Activated gamma-delta T cell treated with anti-CD3 and anti-CD28 coated beads, Interleukin-2, amount 50 U/mL, for 16 hours (primary cell): ENCODE measurements at regions not wholly inside any gene's neighbourhood (a gene's known extent, or its start where the extent isn't known, plus 50 kb on each side); places are given as distances from the start of the nearest gene placed in this dataset.

Source experiments
- DNase-seq: peaks from one replicate; pipeline ENCODE4 v3.0.0-alpha.2; 2020; ENCODE audit warnings: low read depth

DNA sequence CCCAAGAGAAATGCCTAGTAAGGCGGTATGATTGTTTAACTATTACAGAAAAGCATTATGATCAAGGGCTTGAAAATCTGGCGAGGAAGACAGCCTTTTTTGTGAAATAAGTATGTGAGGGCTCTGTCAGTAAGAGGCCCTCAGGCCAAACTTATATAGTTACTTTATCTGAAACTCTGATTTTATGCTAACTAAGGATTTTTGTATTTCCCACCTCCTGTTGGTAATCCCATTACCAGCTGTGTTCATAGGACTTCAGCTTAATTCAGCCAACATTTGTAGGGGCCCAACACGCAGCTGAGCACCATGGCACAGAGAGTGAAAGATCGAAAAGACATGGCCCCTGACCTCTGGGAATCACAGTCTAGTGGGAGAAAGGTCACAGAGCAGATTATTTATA is 318.3 kb upstream of the WWC1 start:
- DNase-seq = no peak

GRCh38 chr5:167984951-167985350 is 306.5 kb upstream of the WWC1 start:
- no peak for DNase-seq

- no peak for DNase-seq
These were observed 306.1 kb upstream of the WWC1 start for GRCh38 chr5:167985373-167985772.

DNA sequence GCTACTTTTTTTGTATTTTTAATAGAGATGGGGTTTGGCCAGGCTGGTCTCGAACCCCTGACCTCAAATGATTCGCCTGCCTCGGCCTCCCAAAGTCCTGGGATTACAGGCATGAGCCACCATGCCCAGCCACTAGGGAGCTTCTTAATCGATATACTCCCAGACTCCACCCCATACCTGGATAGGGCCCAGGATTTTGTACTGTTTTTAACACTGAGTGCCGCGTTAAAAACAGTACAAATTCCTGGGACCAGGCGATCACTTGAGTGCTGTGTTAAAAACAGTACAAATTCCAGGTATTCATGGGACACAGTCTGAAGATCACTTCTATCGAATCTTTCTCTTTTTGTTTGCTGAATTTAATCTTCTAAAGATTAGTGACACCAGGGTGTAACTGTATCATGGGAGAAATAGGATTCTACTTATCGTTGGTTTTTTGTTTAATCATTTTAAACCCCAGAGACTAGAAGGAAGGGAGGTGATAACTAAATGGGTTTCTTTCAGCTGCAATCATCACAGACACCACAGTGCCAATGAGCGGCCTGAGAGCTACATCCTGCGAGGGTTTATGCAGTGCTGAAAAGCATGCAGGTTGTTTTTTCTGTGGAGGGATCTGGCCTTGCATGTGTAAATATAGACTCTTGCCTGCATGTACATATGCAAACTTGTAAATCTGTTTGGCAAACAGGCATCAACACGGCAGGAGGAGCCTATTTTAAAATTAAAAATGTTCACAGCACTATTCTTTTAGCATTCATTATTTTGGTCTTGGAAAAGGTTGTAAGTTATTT is 303.8 kb upstream of the WWC1 start:
- no peak for DNase-seq

DNA sequence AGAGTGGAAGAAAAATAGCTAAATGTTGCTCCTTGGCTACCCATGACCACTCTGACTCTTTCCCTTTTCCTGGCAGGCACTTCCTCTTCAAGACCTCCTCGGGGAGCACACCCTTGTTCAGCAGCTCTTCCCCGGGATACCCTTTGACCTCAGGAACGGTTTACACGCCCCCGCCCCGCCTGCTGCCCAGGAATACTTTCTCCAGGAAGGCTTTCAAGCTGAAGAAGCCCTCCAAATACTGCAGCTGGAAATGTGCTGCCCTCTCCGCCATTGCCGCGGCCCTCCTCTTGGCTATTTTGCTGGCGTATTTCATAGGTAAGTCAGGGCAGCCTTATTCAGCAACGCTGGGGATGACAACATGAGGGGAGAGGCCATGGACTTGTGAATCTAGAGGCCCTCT is 298.6 kb upstream of the WWC1 start:
- DNase-seq = no peak

GRCh38 chr5:167993771-167994170 is 297.7 kb upstream of the WWC1 start:
- DNase-seq = no peak

- DNase-seq = no peak
These were observed 295.5 kb upstream of the WWC1 start for GRCh38 chr5:167995844-167996425.

GRCh38 chr5:167998148-167998767 is 293.2 kb upstream of the WWC1 start:
- DNase-seq = no peak

- DNase-seq = no peak
These were observed 292.3 kb upstream of the WWC1 start for GRCh38 chr5:167999182-167999581.

DNA sequence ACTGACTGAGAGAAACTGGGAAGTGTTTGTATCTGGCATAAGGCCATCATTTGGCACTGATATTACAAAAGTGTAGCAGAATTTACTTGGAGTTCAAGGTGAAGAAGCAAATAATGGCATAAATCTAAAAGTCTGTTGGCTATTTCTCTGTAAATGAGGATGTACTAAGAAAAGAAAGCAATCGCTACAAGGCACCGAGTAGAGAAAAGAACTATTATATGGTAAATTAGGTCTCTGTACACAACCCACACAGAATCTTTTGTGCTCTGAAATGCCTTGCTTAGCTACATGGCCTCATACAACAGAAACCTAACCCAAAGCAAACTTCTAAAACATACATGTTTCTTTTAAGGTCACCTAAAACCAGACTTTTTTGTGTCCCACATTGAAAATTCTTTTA is 290.1 kb upstream of the WWC1 start:
- no peak for DNase-seq

GRCh38 chr5:168002116-168002515 is 289.3 kb upstream of the WWC1 start:
- no peak for DNase-seq

DNA sequence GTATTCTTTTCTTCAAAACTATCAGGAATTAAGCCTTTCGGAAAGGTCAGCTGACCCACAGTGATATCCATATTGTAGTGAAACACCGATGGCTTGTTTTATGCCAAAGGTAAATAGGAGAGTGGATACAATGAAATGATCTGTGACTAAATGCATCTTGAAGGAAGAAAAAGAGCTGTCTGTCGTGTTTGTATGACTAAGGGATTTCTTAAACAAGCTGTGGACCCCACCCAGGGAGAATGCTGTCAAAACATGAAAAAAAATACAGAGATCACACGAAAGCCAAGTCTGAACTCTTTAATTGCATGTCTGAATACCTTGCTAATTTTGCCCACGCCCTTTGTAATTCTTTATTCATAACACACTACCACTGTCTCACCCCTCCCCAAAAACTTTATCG is 286.4 kb upstream of the WWC1 start:
- DNase-seq = no peak

GRCh38 chr5:168005936-168006335 is 285.5 kb upstream of the WWC1 start:
- DNase-seq = no peak

DNA sequence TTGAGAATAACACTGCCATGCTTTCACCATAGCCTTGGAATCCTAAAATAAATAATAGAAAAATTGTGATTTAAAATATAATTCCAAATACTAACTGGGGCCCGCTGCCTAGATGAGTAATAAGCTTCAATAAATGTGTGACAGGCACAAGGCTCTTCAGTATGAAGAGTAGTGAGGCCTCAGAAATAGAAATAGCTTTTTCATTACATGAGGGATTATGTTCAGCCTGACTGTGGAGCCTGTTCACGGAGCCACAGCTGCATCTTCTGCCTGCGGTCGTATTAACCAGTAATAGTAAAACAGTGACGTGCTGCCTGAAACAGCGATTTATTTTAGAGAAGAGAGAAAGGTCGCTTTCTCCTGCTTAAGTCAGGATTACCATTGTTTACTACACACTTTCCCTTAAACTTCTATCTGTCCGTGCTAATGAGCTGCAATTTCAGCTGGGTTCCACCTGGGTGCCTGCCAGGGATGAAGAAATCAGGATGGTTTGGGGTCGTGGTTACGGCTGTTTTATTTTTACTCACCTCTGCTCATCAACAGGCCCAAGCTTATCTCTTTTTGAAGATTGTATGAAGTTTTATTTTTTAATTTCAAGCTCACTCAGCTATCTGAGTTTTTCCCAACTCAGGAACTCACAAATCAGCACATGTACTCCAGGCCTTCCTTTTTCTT is 284.9 kb upstream of the WWC1 start:
- no peak for DNase-seq

GRCh38 chr5:168007286-168007685 is 284.2 kb upstream of the WWC1 start:
- no peak for DNase-seq

DNA sequence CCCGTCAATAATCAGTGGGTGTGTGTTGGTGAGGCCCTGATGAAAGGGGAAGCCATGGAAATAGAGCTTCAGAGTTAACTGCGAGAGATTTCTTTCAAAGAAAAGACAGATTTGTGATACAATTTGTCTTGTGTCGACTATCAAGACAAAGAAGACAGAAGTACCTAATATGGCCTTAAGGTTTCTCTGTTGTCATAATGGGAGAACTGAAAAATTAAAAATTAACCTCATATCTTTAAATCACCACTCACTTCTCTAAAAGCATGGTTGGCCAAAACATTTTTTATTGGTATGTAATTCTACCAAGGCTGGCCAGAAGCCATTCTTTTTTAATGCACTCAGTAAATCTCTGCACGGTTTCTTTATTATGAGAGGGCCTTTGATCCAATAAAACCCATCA is 282.9 kb upstream of the WWC1 start:
- no peak for DNase-seq

DNA sequence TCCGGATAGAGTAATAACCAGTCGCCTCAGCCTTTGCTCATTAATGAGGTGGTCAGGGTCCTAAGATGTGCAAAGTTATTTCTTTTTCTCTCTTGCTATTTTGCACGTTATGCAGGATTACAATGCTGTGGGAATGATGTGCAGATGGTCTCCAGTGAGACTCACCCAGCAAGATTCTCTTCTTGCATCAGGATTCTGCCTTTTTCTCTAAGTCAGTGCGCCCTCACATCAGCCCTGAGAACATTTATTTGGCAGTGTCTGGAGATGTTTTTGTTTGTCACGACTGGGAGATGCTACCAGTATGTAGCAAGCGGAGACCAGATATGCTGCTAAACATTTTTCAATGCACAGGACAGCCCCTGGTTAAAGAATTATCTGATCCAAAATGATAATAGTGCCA is 280.3 kb upstream of the WWC1 start:
- no peak for DNase-seq

DNA sequence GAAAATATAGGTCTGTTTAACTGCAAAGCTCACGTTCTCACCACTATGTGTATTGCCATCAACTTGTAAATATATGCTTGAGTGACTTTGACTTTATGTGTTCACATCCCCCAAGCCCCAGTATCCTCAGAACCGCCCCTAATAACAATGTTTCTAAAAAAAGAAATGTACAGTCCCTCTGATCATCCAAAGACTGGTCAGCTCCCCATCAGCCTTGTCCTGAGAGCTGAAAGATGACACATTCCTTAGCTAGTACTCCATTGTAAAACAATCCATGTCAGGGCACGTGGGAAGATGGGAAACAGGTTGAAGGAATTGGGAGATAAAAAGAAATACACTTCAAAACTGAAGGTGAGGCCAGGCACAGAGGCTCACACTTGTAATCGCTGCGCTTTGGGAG is 279.4 kb upstream of the WWC1 start:
- DNase-seq = no peak

DNA sequence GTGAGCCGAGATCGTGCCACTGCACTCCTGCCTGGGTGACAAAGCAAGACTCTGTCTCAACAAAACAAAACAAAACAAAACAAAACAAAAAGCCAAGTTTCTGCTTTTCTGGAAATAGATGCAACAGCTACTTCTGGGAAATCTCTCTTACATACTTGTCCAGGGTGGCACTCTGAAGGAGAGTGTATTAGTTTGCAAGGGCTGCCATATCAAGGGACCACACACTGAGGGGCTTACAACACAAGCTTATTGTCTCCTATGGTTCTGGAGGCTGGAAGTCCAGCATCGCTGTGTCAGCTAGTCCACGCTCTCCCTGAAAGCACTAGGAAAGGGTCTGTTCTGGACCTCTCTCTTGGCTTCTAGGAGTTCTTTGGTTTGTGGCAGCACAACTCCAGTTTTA is 277.9 kb upstream of the WWC1 start:
- no peak for DNase-seq

- DNase-seq = no peak
These were observed 276.9 kb upstream of the WWC1 start for GRCh38 chr5:168014433-168015123.

DNA sequence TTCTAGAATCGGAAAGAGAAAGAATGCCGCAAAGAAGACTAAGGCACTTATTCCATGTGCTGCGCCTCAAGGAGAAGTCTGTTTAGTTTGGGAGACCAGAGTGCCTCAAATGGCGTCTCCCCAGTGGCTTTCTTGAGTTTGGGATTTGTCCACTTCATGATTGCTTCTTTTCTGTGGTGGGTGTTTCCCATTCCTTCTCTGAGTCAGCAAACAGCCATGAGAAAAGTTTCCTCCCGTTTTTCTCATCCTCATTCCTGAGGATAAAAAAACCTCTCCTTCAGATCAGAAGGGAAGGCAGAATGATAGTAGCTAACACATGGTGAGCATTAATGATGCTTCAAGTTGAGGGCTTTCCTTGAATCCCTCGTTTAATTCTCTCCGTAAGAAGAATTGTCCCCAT is 275.9 kb upstream of the WWC1 start:
- no peak for DNase-seq

GRCh38 chr5:168017313-168017712 is 274.1 kb upstream of the WWC1 start:
- no peak for DNase-seq
